ENCODE measurements at regions not wholly inside any gene's neighbourhood (a gene's known extent, or its start where the extent isn't known, plus 50 kb on each side); places are given as distances from the start of the nearest gene placed in this dataset.
A peak's percentile ranks its signal among the peaks of the same experiment; 100 is the strongest.

DNA sequence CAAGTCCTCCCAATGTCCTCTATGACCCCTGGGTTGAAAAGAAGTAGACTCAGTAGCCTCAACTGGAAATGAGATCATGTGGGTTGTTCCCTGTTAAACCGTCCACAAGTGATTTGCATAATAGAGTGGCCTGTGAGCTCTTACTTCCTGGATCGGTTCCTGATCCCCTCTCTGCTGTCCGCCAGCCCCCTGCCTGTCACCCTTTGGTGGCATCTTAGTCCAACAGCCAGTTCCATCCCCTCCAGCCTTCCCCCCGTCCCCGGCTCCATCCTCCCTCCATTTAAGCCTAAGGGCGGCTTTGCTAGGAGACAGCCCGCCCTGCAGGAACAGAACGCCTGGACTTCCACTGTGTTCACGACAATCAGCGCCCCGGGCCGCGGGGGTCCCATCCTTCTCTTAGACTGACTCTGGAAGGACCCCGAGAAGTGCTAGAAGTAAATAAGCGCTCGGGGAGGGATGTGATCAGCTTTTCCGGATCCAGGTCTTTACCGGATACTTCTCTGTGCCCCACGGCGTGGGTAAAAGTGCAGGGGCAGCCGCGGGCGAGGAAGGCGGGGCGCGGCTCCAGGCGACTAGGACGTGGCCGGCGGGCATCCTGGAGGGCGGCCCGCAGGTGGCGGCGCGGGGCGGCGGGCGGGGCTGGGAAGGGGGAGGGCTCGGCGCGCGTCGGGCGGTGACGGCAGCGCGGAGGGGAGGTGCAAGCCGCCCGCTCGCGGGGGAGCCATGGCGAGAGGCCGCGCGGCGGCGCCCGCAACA, 51.2 kb upstream of the ULK4 start:
- peak; percentile 68 for DNase-seq (ENCODE audit: low read depth)

DNA sequence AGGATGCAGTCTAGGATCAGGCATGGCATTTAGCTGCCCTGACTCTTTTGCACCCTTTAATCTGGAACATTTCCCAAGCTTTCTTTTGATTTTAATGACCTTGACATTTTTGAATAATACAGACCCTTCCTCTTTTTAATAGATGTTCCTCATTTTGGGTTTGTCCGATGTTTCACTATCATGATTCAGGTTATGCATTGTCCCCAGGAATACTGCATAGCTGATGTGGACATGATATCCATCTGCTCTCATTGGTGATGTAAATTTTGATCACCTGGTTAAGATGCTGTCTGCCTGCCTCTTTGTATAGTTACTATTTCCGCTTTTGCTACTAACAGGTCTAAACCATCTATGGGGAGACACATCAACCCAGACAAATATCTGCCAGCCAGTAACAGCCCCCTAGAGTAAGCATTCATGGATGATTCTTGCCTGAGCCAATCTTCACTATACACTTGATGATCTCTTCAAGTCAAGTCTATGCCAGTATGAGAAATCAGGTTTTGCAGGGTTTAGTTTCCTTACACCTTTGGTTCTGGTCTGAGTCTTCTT, 50.6 kb upstream of the ULK4 start:
- no peak for DNase-seq (ENCODE audit: low read depth)
